ENCODE measurements at regions not wholly inside any gene's neighbourhood (a gene's known extent, or its start where the extent isn't known, plus 50 kb on each side); places are given as distances from the start of the nearest gene placed in this dataset.

DNA sequence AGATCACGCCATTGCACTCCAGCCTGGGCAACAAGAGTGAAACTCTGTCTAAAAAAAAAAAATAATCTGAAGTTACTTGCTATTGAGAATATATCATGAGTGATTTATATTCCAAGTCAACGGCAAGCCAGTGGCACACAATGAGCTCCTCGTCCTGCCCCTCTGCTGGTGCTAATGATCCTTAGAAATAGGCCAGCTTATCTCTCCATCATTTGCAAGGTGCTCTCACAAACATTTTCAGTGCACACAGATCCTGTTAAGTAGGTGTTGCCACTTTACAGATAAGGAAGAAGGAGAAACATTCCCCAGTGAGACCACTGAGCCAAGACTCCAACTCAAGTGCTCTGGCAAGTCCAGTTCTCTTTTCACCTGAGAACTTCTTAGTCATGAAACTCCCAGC, 91.3 kb upstream of the GPR45 start:
- TF ChIP-seq, protein P1, sequence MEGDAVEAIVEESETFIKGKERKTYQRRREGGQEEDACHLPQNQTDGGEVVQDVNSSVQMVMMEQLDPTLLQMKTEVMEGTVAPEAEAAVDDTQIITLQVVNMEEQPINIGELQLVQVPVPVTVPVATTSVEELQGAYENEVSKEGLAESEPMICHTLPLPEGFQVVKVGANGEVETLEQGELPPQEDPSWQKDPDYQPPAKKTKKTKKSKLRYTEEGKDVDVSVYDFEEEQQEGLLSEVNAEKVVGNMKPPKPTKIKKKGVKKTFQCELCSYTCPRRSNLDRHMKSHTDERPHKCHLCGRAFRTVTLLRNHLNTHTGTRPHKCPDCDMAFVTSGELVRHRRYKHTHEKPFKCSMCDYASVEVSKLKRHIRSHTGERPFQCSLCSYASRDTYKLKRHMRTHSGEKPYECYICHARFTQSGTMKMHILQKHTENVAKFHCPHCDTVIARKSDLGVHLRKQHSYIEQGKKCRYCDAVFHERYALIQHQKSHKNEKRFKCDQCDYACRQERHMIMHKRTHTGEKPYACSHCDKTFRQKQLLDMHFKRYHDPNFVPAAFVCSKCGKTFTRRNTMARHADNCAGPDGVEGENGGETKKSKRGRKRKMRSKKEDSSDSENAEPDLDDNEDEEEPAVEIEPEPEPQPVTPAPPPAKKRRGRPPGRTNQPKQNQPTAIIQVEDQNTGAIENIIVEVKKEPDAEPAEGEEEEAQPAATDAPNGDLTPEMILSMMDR (IDR thresholded peaks at IDR 0.05; ENCODE audit: borderline replicate concordance, insufficient read depth, low read depth, low read length): no peak
- H3K4me3 ChIP-seq (ENCODE audit: low read depth, low read length): no peak overlapping the region

GRCh38 chr2:105154119-105154818, 87.3 kb upstream of the GPR45 start:
- TF ChIP-seq, protein P1 (IDR thresholded peaks at IDR 0.05; ENCODE audit: borderline replicate concordance, insufficient read depth, low read depth, low read length): no peak
- H3K4me3 ChIP-seq (ENCODE audit: low read depth, low read length): no peak overlapping the region

DNA sequence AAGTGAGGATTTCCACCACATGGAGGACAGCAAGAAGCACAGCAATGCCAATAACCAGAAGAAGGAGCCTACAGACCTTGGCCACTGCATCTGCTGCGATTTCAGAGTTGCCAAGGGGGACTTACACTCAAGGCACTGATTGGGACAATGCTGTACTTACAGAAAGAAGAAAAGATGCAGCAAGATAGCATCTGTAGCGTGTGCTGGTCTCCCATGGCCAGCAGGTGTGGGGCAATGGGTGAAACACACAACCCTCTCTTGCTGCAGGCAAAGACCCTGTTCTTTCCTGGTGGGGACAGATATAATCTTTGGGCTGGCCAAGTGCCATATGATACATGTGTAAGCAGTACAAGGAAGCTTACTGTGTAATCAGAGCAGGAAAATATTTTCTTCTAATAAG, 85.4 kb upstream of the GPR45 start:
- TF ChIP-seq, protein P1 (IDR thresholded peaks at IDR 0.05; ENCODE audit: borderline replicate concordance, insufficient read depth, low read depth, low read length): no peak
- no peak overlapping the region for H3K4me3 ChIP-seq (ENCODE audit: low read depth, low read length)

DNA sequence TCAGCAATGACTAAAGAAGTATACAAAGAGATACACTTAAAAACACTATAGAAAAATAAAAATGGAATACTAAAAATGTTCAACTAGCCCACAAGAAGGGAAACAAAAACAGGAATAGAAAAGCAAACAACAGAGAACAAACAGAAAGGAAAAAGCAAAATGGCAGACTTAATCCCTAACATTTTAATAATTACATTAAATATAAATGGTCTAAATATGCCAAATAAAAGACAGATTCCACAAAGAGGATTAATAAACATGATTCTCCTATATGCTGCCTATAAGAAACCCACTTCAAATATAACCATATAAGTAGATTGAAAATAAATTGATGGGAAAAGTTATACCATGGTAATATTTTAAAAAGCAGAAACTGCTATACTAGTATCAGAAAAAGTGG, 83.5 kb upstream of the GPR45 start:
- H3K4me3 ChIP-seq (ENCODE audit: low read depth, low read length): no peak overlapping the region
- TF ChIP-seq, protein P1 (IDR thresholded peaks at IDR 0.05; ENCODE audit: borderline replicate concordance, insufficient read depth, low read depth, low read length): no peak

GRCh38 chr2:105166688-105167087, 74.9 kb upstream of the GPR45 start:
- no peak overlapping the region for H3K4me3 ChIP-seq (ENCODE audit: low read depth, low read length)
- TF ChIP-seq, protein P1 (IDR thresholded peaks at IDR 0.05; ENCODE audit: borderline replicate concordance, insufficient read depth, low read depth, low read length): no peak

- H3K4me3 ChIP-seq (ENCODE audit: low read depth, low read length): no peak overlapping the region
- TF ChIP-seq, protein P1 (IDR thresholded peaks at IDR 0.05; ENCODE audit: borderline replicate concordance, insufficient read depth, low read depth, low read length): no peak
These were observed 73.0 kb upstream of the GPR45 start for GRCh38 chr2:105168543-105168942.

- no peak overlapping the region for H3K4me3 ChIP-seq (ENCODE audit: low read depth, low read length)
- TF ChIP-seq, protein P1 (IDR thresholded peaks at IDR 0.05; ENCODE audit: borderline replicate concordance, insufficient read depth, low read depth, low read length): no peak
These were observed 66.3 kb upstream of the GPR45 start for GRCh38 chr2:105175231-105175630.
